OCI-LY1 (cell line): ENCODE measurements at regions not wholly inside any gene's neighbourhood (a gene's known extent, or its start where the extent isn't known, plus 50 kb on each side); places are given as distances from the start of the nearest gene placed in this dataset.

ENCODE experiments used
- CTCF ChIP-seq: fragments of 200-600 bp; sonication (generic), shearing (Covaris generic); IDR thresholded peaks from 2 replicates; pipeline ENCODE4 v1.5.1; 2017; ENCODE audit warnings: mild to moderate bottlenecking, antibody characterized with exemption, low read length, moderate library complexity, mixed read lengths
- EZH2 ChIP-seq: fragments of 200-600 bp; sonication (generic), shearing (Covaris generic); IDR thresholded peaks from 2 replicates; pipeline ENCODE4 v1.8.0; 2017; ENCODE audit warnings: borderline replicate concordance, mixed run types, mild to moderate bottlenecking, antibody characterized with exemption, low read length, moderate library complexity, mixed read lengths

GRCh38 chr7:41030673-41031072 is 672.2 kb downstream of the INHBA start:
- TF ChIP-seq CTCF: no peak
- TF ChIP-seq EZH2: no peak
